H9 (cell line): ENCODE measurements at regions not wholly inside any gene's neighbourhood (a gene's known extent, or its start where the extent isn't known, plus 50 kb on each side); places are given as distances from the start of the nearest gene placed in this dataset.

ENCODE experiments used
- DNase-seq: peaks from one replicate; pipeline ENCODE4 v3.0.0-alpha.2; 2017
- H2AFZ ChIP-seq: one replicate; pipeline ENCODE4 v1.6.1; 2013; ENCODE audit warnings: mild to moderate bottlenecking, low read length, control low read depth, moderate library complexity
- H2AK5ac ChIP-seq: 2 replicates; pipeline ENCODE4 v1.6.1; 2013; ENCODE audit warnings: low read length, control low read depth, mixed read lengths; ENCODE audit not compliant: insufficient read length
- H2BK120ac ChIP-seq: one replicate; pipeline ENCODE4 v1.6.1; 2013; ENCODE audit warnings: low read depth, mild to moderate bottlenecking, low read length, control low read depth, inconsistent platforms; ENCODE audit not compliant: poor library complexity, severe bottlenecking
- H2BK12ac ChIP-seq: 2 replicates; pipeline ENCODE4 v1.6.1; 2013; ENCODE audit warnings: low read length, control low read depth, mixed read lengths, low read depth; ENCODE audit not compliant: insufficient read length
- H2BK15ac ChIP-seq: 2 replicates; pipeline ENCODE4 v1.6.1; 2013; ENCODE audit warnings: low read depth, low read length, control low read depth
- H2BK20ac ChIP-seq: one replicate; pipeline ENCODE4 v1.6.1; 2013; ENCODE audit warnings: low read depth, mild to moderate bottlenecking, low read length, control low read depth, inconsistent platforms; ENCODE audit not compliant: poor library complexity, severe bottlenecking
- H2BK5ac ChIP-seq: 2 replicates; pipeline ENCODE4 v1.6.1; 2013; ENCODE audit warnings: low read length, control low read depth, mixed read lengths; ENCODE audit not compliant: insufficient read length
- H3K14ac ChIP-seq: 2 replicates; pipeline ENCODE4 v1.6.1; 2013; ENCODE audit warnings: low read length, control low read depth; ENCODE audit not compliant: insufficient read depth
- H3K18ac ChIP-seq: 2 replicates; pipeline ENCODE4 v1.6.1; 2013; ENCODE audit warnings: low read depth, mild to moderate bottlenecking, mixed read lengths, low read length, control low read depth; ENCODE audit not compliant: insufficient read length
- H3K23ac ChIP-seq: 2 replicates; pipeline ENCODE4 v1.6.1; 2013; ENCODE audit warnings: low read length, control low read depth, mixed read lengths, low read depth; ENCODE audit not compliant: insufficient read length
- H3K23me2 ChIP-seq: 2 replicates; pipeline ENCODE4 v1.6.1; 2013; ENCODE audit warnings: low read depth, mild to moderate bottlenecking, mixed read lengths, low read length, control low read depth; ENCODE audit not compliant: insufficient read length, poor library complexity, severe bottlenecking
- H3K27ac ChIP-seq: 2 replicates; pipeline ENCODE4 v1.5.1; 2013; ENCODE audit warnings: low read length, control low read depth, mixed read lengths, low read depth; ENCODE audit not compliant: insufficient read length
- H3K27me3 ChIP-seq: 2 replicates; pipeline ENCODE4 v1.6.1; 2013; ENCODE audit warnings: low read length, control low read depth, inconsistent platforms; ENCODE audit not compliant: insufficient read depth
- H3K4ac ChIP-seq: 2 replicates; pipeline ENCODE4 v1.6.1; 2013; ENCODE audit warnings: low read depth, mild to moderate bottlenecking, control low read depth, inconsistent platforms, low read length, moderate library complexity
- H3K4me1 ChIP-seq: 2 replicates; pipeline ENCODE4 v1.6.1; 2013; ENCODE audit warnings: low read length, control low read depth, inconsistent platforms; ENCODE audit not compliant: insufficient read depth
- H3K4me2 ChIP-seq: 2 replicates; pipeline ENCODE4 v1.6.1; 2013; ENCODE audit warnings: low read length, control low read depth, mixed read lengths; ENCODE audit not compliant: insufficient read length, insufficient read depth
- H3K56ac ChIP-seq: 2 replicates; pipeline ENCODE4 v1.6.1; 2013; ENCODE audit warnings: low read depth, mild to moderate bottlenecking, mixed read lengths, low read length, control low read depth; ENCODE audit not compliant: insufficient read length
- H3K79me1 ChIP-seq: 2 replicates; pipeline ENCODE4 v1.6.1; 2013; ENCODE audit warnings: low read depth, mild to moderate bottlenecking, moderate library complexity, low read length, control low read depth, inconsistent platforms; ENCODE audit not compliant: insufficient read depth, poor library complexity, severe bottlenecking
- H3K79me2 ChIP-seq: 2 replicates; pipeline ENCODE4 v1.6.1; 2013; ENCODE audit warnings: low read length, control low read depth, inconsistent platforms; ENCODE audit not compliant: insufficient read depth
- H3K9ac ChIP-seq: 2 replicates; pipeline ENCODE4 v1.6.1; 2013; ENCODE audit warnings: low read length, control low read depth, mixed read lengths; ENCODE audit not compliant: insufficient read length; ENCODE audit errors: extremely low read depth
- H3K9me3 ChIP-seq: one replicate; pipeline ENCODE4 v1.6.1; 2013; ENCODE audit warnings: low read depth, low read length, inconsistent platforms; ENCODE audit not compliant: control insufficient read depth
- H3T11ph ChIP-seq: one replicate; pipeline ENCODE4 v1.6.1; 2013; ENCODE audit warnings: mild to moderate bottlenecking, low read length, control low read depth, inconsistent platforms
- H4K20me1 ChIP-seq: one replicate; pipeline ENCODE4 v1.6.1; 2013; ENCODE audit not compliant: control insufficient read depth, insufficient read length, insufficient read depth
- H4K5ac ChIP-seq: 2 replicates; pipeline ENCODE4 v1.6.1; 2013; ENCODE audit warnings: low read depth, mild to moderate bottlenecking, mixed read lengths, low read length, control low read depth; ENCODE audit not compliant: insufficient read length
- H4K8ac ChIP-seq: replicated peaks from 2 replicates; pipeline ENCODE4 v1.6.1; 2013; ENCODE audit warnings: low read length, control low read depth, mixed read lengths, low read depth; ENCODE audit not compliant: insufficient read length
- H4K91ac ChIP-seq: 2 replicates; pipeline ENCODE4 v1.6.1; 2013; ENCODE audit warnings: low read depth, mild to moderate bottlenecking, moderate library complexity, mixed read lengths, low read length, control low read depth; ENCODE audit not compliant: insufficient read length
- H3K27ac Mint-ChIP-seq, 3 experiments: 2 replicates in 2 of 3; 3 replicates in 1 of 3; pipeline ENCODE4 v1.8.0; 2020 to 2021; ENCODE audit warnings: mixed read lengths in 3 of 3, mild to moderate bottlenecking in 1 of 3, moderate library complexity in 1 of 3
- H3K27me3 Mint-ChIP-seq: 2 replicates; pipeline ENCODE4 v1.8.0; 2021; ENCODE audit warnings: low read depth, mild to moderate bottlenecking, moderate library complexity, mixed read lengths
- H3K36me3 Mint-ChIP-seq, 3 experiments: 2 replicates in 2 of 3; 3 replicates in 1 of 3; pipeline ENCODE4 v1.8.0; 2020 to 2021; ENCODE audit warnings: low read depth in 3 of 3, mixed read lengths in 3 of 3; ENCODE audit not compliant: insufficient read depth in 1 of 3
- H3K4me1 Mint-ChIP-seq, 2 experiments: 2 replicates each; pipeline ENCODE4 v1.8.0; 2020; ENCODE audit warnings: mixed read lengths in 2 of 2
- H3K4me3 Mint-ChIP-seq, 2 experiments: 2 replicates in 1 of 2; 3 replicates in 1 of 2; pipeline ENCODE4 v1.8.0; 2020 to 2021; ENCODE audit warnings: mild to moderate bottlenecking in 2 of 2, mixed read lengths in 2 of 2, moderate library complexity in 1 of 2
- H3K9me3 Mint-ChIP-seq, 2 experiments: 2 replicates in 1 of 2; 3 replicates in 1 of 2; pipeline ENCODE4 v1.8.0; 2020; ENCODE audit warnings: mild to moderate bottlenecking in 2 of 2, mixed read lengths in 2 of 2, moderate library complexity in 1 of 2
- WGBS: extraction: QIAGEN DNeasy Blood & Tissue Kit; methylation state at CpG from one replicate; pipeline ENCODE4 v1.1.7; 2013; ENCODE audit warnings: missing lambda C conversion rate, low lambda C conversion rate, mixed read lengths; ENCODE audit not compliant: insufficient read length; ENCODE audit errors: extremely low coverage; 5-methylcytosine and 5-hydroxymethylcytosine counted together
- TF ChIP-seq, protein P1 (sequence below): fragments of 200-600 bp; sonication (generic); conservative IDR thresholded peaks from 3 replicates; pipeline ENCODE4 v1.8.0; 2021; ENCODE audit warnings: antibody characterized with exemption, mild to moderate bottlenecking

DNA sequence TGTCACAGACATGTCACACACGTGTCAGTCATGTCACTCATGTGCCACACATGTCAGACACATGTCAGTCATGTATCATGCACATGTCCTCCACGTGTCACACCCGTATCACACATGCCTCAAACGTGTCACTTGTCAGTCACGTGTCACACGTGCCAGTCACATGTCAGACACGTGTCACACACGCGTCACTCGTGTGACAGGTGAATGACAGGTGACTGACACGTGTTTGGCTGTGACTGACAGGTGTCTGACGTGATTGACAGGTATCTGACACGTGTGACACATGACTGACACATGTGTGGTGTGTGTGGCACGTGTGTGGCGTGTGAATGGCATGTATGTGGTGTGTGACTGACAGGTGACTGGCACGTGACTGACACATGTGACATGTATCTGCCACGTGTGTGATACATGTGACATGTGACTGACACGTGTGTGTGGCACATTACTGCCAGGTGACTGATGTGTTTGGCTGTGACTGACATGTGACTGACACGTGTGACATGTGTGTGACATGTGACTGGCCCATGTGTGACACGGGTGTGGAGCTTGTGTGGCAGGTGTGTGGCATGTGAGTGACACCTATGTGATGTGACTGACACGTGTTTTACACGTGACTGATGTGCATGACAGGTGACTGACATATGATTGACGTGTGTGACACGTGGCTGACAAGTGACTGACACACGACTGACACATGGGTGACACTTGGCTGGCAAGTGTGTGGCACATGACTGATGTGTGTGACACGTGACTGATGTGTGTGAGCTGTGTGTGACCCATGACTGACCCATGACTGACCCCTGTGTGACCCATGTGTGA, 90.7 kb upstream of the GPC3 start:
- Histone ChIP-seq H3K18ac (no peak overlapping the region), H3K79me1 (no peaks in the 10 kb centered on the region), H3K79me2 (no peaks in the 10 kb centered on the region), H2AFZ (no peak overlapping the region), H3K9me3 (peaks cover 16% of the 10 kb centered on the region), H3K4me1 (no peaks in the 10 kb centered on the region), H2BK5ac (no peak overlapping the region), H4K8ac (peak overlapping the region; percentile 11), H3K27ac (no peak overlapping the region), H3K27me3 (no peaks in the 10 kb centered on the region), H3K4me2 (no peak overlapping the region), H2BK12ac (no peak overlapping the region), H3K56ac (no peak overlapping the region), H3K23ac (no peak overlapping the region), H3K9ac (no peak overlapping the region), H3K14ac (no peak overlapping the region), H3T11ph (no peak overlapping the region), H4K5ac (no peak overlapping the region), H2BK15ac (no peak overlapping the region), H2BK120ac (no peak overlapping the region), H2AK5ac (no peak overlapping the region), H4K20me1 (no peaks in the 10 kb centered on the region), H2BK20ac (no peak overlapping the region), H3K23me2 (no peaks in the 10 kb centered on the region), H4K91ac (no peak overlapping the region), H3K4ac (no peak overlapping the region)
- H3K27me3 Mint-ChIP-seq: no peaks in the 10 kb centered on the region; the same call in 1 of the 2 replicates
- DNase-seq: no peak
- no peak overlapping the region for H3K4me3 Mint-ChIP-seq
- TF ChIP-seq, protein P1, sequence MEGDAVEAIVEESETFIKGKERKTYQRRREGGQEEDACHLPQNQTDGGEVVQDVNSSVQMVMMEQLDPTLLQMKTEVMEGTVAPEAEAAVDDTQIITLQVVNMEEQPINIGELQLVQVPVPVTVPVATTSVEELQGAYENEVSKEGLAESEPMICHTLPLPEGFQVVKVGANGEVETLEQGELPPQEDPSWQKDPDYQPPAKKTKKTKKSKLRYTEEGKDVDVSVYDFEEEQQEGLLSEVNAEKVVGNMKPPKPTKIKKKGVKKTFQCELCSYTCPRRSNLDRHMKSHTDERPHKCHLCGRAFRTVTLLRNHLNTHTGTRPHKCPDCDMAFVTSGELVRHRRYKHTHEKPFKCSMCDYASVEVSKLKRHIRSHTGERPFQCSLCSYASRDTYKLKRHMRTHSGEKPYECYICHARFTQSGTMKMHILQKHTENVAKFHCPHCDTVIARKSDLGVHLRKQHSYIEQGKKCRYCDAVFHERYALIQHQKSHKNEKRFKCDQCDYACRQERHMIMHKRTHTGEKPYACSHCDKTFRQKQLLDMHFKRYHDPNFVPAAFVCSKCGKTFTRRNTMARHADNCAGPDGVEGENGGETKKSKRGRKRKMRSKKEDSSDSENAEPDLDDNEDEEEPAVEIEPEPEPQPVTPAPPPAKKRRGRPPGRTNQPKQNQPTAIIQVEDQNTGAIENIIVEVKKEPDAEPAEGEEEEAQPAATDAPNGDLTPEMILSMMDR: no peak
- H3K27ac Mint-ChIP-seq: no peak overlapping the region
- no peaks in the 10 kb centered on the region for H3K4me1 Mint-ChIP-seq
- no CpG with 5 or more reads among the region's 26 CpGs for WGBS
- peaks cover 5 to 19% (median 11%) of the 10 kb centered on the region in 3 experiments; a peak in 4 of 7 replicates for H3K36me3 Mint-ChIP-seq
- H3K9me3 Mint-ChIP-seq: peaks cover 38 to 65% of the 10 kb centered on the region in 2 experiments
